A673 (cell line): ENCODE measurements at regions not wholly inside any gene's neighbourhood (a gene's known extent, or its start where the extent isn't known, plus 50 kb on each side); places are given as distances from the start of the nearest gene placed in this dataset.

Source experiments
- BruUV-seq: library from RNA; stranded (reverse); fragments of 400-500 nt; replicated peaks from 2 replicates; lab custom pipeline; 2021; lab: Mats Ljungman, UMichigan
- CTCF ChIA-PET: fragments of 300-600 bp; sonication (Branson Sonifier 250); formaldehyde crosslinking; loops from one replicate; lab custom pipeline; 2022; ENCODE audit warnings: antibody characterized with exemption; lab: Charles Lee
- POLR2A ChIA-PET: fragments of 300-600 bp; sonication (Branson Sonifier 250); formaldehyde crosslinking; loops from one replicate; lab custom pipeline; 2022; ENCODE audit warnings: antibody characterized with exemption; ENCODE audit not compliant: low non-redundant PET; lab: Charles Lee
- DNase-seq: peaks from one replicate; pipeline ENCODE4 v3.0.0-alpha.2; 2015; ENCODE audit warnings: low spot score
- H3K27ac ChIP-seq: fragments of 200-600 bp; sonication (generic); 2 replicates; pipeline ENCODE4 v1.5.1; 2016; ENCODE audit warnings: mixed run types, low read depth, mild to moderate bottlenecking, mixed read lengths, antibody characterized with exemption, low read length; ENCODE audit not compliant: poor library complexity, severe bottlenecking
- H3K27me3 ChIP-seq: fragments of 200-600 bp; sonication (generic); replicated peaks from 2 replicates; pipeline ENCODE4 v1.6.1; 2017; ENCODE audit warnings: mixed run types, low read depth, mild to moderate bottlenecking, mixed read lengths, antibody characterized with exemption, low read length; ENCODE audit not compliant: insufficient read depth, poor library complexity
- H3K36me3 ChIP-seq: fragments of 200-600 bp; sonication (generic); 2 replicates; pipeline ENCODE4 v1.6.1; 2016; ENCODE audit warnings: mixed run types, mild to moderate bottlenecking, mixed read lengths, antibody characterized with exemption, low read length; ENCODE audit not compliant: insufficient read depth, poor library complexity, severe bottlenecking
- H3K4me1 ChIP-seq: fragments of 200-600 bp; sonication (generic); 2 replicates; pipeline ENCODE4 v1.6.1; 2017; ENCODE audit warnings: mixed run types, mild to moderate bottlenecking, mixed read lengths, antibody characterized with exemption, low read length; ENCODE audit not compliant: insufficient read depth, poor library complexity, severe bottlenecking
- H3K4me3 ChIP-seq: fragments of 200-600 bp; sonication (generic); 2 replicates; pipeline ENCODE4 v1.5.1; 2016; ENCODE audit warnings: low read depth, mixed run types, mild to moderate bottlenecking, mixed read lengths, low read length; ENCODE audit not compliant: poor library complexity, severe bottlenecking
- H3K9me3 ChIP-seq: fragments of 200-600 bp; sonication (generic); 2 replicates; pipeline ENCODE4 v1.6.1; 2016; ENCODE audit warnings: mixed run types, low read depth, mild to moderate bottlenecking, mixed read lengths, antibody characterized with exemption, low read length; ENCODE audit not compliant: poor library complexity, severe bottlenecking
- EZH2 ChIP-seq: fragments of 200-600 bp; sonication (generic); IDR thresholded peaks from 2 replicates; pipeline ENCODE4 v1.6.1; 2017; ENCODE audit warnings: borderline replicate concordance, low read depth, mild to moderate bottlenecking, mixed read lengths, antibody characterized with exemption, low read length; ENCODE audit not compliant: poor library complexity, severe bottlenecking
- intact Hi-C: fragments of 100-400 bp; cut with micrococcal nuclease; formaldehyde crosslinking; loops from one replicate; pipeline ENCODE4 v1.10.0; 2022; ENCODE audit not compliant: unreplicated experiment
- TF ChIP-seq, protein P1 (sequence below): fragments of 300-800, 200-600 bp; sonication (generic); conservative IDR thresholded peaks from 2 replicates; pipeline ENCODE4 v1.5.1; 2017; ENCODE audit warnings: low read depth, mild to moderate bottlenecking, antibody characterized with exemption, low read length, moderate library complexity, mixed read lengths

DNA sequence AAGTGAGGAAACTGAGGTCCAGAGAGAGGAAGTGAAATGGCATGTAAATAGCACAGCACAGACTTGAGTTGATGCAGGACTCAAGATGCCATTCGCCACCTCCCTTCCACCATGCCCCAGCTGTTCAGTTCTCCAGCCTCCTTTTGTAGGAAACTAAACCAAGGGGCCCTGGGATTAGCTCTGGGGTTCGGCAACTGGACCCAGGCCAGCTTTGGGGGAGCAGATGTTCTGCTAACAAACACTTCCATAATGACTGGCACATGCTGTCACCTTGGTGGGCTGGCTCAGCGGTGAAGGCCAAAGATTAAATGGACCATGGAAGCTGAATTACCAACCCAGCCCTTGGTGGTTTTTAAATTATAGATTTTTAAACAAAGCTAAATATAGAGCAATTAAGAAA, 77.0 kb downstream of the IRX6 start:
- DNase-seq: no peak
- CTCF ChIA-PET: no interaction called here
- H3K9me3 ChIP-seq: no peaks in the 10 kb centered on the region
- no peak overlapping the region for H3K27ac ChIP-seq
- H3K4me3 ChIP-seq: no peak overlapping the region
- POLR2A ChIA-PET: interaction anchor here (0.6 kb wide), 1 partner anchor 1964 kb away, joined by 3 read pairs; no protein-coding TSS in a partner anchor
- no peaks in the 10 kb centered on the region for H3K36me3 ChIP-seq
- TF ChIP-seq EZH2: no peak
- TF ChIP-seq, protein P1, sequence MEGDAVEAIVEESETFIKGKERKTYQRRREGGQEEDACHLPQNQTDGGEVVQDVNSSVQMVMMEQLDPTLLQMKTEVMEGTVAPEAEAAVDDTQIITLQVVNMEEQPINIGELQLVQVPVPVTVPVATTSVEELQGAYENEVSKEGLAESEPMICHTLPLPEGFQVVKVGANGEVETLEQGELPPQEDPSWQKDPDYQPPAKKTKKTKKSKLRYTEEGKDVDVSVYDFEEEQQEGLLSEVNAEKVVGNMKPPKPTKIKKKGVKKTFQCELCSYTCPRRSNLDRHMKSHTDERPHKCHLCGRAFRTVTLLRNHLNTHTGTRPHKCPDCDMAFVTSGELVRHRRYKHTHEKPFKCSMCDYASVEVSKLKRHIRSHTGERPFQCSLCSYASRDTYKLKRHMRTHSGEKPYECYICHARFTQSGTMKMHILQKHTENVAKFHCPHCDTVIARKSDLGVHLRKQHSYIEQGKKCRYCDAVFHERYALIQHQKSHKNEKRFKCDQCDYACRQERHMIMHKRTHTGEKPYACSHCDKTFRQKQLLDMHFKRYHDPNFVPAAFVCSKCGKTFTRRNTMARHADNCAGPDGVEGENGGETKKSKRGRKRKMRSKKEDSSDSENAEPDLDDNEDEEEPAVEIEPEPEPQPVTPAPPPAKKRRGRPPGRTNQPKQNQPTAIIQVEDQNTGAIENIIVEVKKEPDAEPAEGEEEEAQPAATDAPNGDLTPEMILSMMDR: no peak
- intact Hi-C loops: no loop called here
- BruUV-seq: no TSS peak
- H3K27me3 ChIP-seq: peaks cover 3% of the 10 kb centered on the region
- H3K4me1 ChIP-seq: no peaks in the 10 kb centered on the region

GRCh38 chr16:55403464-55403863, 75.5 kb upstream of the MMP2 start:
- H3K27me3 ChIP-seq: peaks cover 9% of the 10 kb centered on the region
- BruUV-seq: no TSS peak
- no peak overlapping the region for H3K4me3 ChIP-seq
- intact Hi-C loops: no loop called here
- DNase-seq: no peak
- H3K36me3 ChIP-seq: no peaks in the 10 kb centered on the region
- no peak for TF ChIP-seq EZH2
- TF ChIP-seq, protein P1: no peak
- no peak overlapping the region for H3K27ac ChIP-seq
- H3K9me3 ChIP-seq: no peaks in the 10 kb centered on the region
- no peaks in the 10 kb centered on the region for H3K4me1 ChIP-seq
- ChIA-PET CTCF (no interaction called here), POLR2A (no interaction called here)

GRCh38 chr16:55406651-55407050, 72.3 kb upstream of the MMP2 start:
- BruUV-seq: no TSS peak
- DNase-seq: no peak
- no peaks in the 10 kb centered on the region for H3K36me3 ChIP-seq
- H3K4me1 ChIP-seq: no peaks in the 10 kb centered on the region
- ChIA-PET POLR2A (no interaction called here), CTCF (no interaction called here)
- H3K27me3 ChIP-seq: peaks cover 9% of the 10 kb centered on the region
- no peaks in the 10 kb centered on the region for H3K9me3 ChIP-seq
- H3K4me3 ChIP-seq: no peak overlapping the region
- no peak overlapping the region for H3K27ac ChIP-seq
- TF ChIP-seq, protein P1: no peak
- TF ChIP-seq EZH2: no peak
- intact Hi-C loops: no loop called here
